Thoracic aorta (tissue), 2 donors: ENCODE measurements at regions not wholly inside any gene's neighbourhood (a gene's known extent, or its start where the extent isn't known, plus 50 kb on each side); places are given as distances from the start of the nearest gene placed in this dataset.
A peak's percentile ranks its signal among the peaks of the same experiment; 100 is the strongest.
"Not testable (repeated sequence)": the region's sequence is repeated elsewhere in the genome, so short reads cannot be mapped to it uniquely, and the experiment has no call there.

Experiments used
- ATAC-seq: fragments of 150-250 bp; one replicate; pipeline ENCODE4 v1.8.0; 2017; ENCODE audit warnings: low read depth; ENCODE audit not compliant: insufficient number of reproducible peaks, low FRiP score
- DNase-seq: peaks from one replicate; pipeline ENCODE4 v3.0.0-alpha.2; 2020; ENCODE audit warnings: low spot score
- H3K27ac ChIP-seq, 2 donors: fragments of 200-600 bp; sonication (generic); 1 replicate in 1 of 2; 2 replicates in 1 of 2; pipeline ENCODE4 v1.5.1; 2016; ENCODE audit warnings: mild to moderate bottlenecking in 2 of 2, moderate library complexity in 2 of 2
- H3K27me3 ChIP-seq: fragments of 200-600 bp; sonication (generic); replicated peaks from 2 replicates; pipeline ENCODE4 v1.6.0; 2016; ENCODE audit warnings: mild to moderate bottlenecking; ENCODE audit not compliant: insufficient read depth
- H3K36me3 ChIP-seq: fragments of 200-600 bp; sonication (generic); one replicate; pipeline ENCODE4 v1.5.1; 2016
- H3K4me1 ChIP-seq, 2 donors: fragments of 200-600 bp; sonication (generic); 1 replicate in 1 of 2; 2 replicates in 1 of 2; pipeline versions ENCODE4 v1.5.1 to v1.6.0; 2016; ENCODE audit warnings: low read depth in 2 of 2, mild to moderate bottlenecking in 1 of 2; ENCODE audit not compliant: control insufficient read depth in 1 of 2
- H3K4me3 ChIP-seq: fragments of 200-600 bp; sonication (generic); 2 replicates; pipeline ENCODE4 v1.5.1; 2016; ENCODE audit warnings: mild to moderate bottlenecking
- H3K9me3 ChIP-seq: fragments of 200-600 bp; sonication (generic); 2 replicates; pipeline ENCODE4 v1.5.1; 2016
- CTCF ChIP-seq: fragments of 200-600 bp; sonication (generic); IDR thresholded peaks from one replicate; pipeline ENCODE4 v1.5.1; 2019; ENCODE audit warnings: antibody characterized with exemption

DNA sequence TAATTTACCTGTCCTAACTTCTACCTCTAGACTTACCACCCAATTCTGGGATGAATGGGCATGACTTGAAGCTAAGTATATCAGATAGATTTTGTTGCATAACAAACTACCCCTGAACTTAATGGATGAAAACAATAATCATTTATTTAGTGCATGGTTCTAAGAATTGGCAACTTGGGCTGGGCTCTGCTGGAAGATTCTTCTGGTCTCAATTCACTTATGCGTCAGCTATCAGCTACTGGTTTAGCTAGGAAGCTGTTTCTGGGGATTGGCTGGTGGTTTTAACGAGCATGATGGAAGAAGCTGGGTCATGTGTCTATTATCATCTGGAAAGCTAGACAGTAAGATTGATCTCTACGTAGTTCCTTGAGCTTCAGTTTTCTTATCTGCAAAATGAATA is 77.3 kb upstream of the LMCD1 start:
- DNase-seq (no peak), ATAC-seq (no peak)
- H3K27me3 ChIP-seq, result no peaks in the 10 kb centered on the region
- H3K36me3 ChIP-seq, result no peaks in the 10 kb centered on the region
- TF ChIP-seq CTCF, result no peak
- peaks cover 10% of the 10 kb centered on the region for H3K9me3 ChIP-seq
- H3K4me3 ChIP-seq, result no peak overlapping the region
- no peaks in the 10 kb centered on the region for H3K4me1 ChIP-seq
- no peak overlapping the region for H3K27ac ChIP-seq

DNA sequence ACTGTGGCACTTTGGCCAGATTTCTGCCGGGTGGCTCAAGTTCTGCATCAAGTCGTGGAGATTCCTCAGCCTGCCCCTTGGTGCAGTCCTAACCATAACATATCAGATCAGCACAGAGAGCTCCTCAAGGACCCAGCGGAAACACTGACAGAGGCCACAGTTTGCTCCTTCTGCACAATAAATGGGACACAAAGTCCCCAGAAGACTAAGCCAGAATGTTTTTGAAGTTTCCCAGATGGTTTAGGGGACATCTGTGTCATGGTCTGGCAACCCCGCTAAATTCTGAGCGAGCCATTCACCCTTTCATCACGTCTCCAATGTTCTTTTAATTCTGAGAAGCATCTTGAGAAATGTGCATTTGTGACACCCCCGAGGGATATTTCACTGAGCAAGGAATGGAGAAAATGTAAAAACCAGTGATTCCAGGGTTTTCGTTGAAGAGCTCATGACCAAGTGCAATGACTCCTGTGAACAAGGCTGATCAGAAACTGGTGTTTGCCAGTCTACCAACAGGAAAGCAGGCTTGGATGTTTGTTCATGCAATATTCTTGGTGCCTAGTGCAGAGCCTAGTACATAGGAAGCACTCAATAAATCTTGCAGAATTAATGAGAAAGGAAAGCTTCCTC is 64.8 kb upstream of the LMCD1 start:
- Histone ChIP-seq H3K36me3 (no peaks in the 10 kb centered on the region), H3K9me3 (no peaks in the 10 kb centered on the region), H3K4me3 (no peak overlapping the region), H3K4me1 (peaks cover 0 to 14% of the 10 kb centered on the region in 2 donors), H3K27ac (no peak overlapping the region), H3K27me3 (no peaks in the 10 kb centered on the region)
- TF ChIP-seq CTCF, result no peak
- DNase-seq, result no peak
- ATAC-seq, result no peak

DNA sequence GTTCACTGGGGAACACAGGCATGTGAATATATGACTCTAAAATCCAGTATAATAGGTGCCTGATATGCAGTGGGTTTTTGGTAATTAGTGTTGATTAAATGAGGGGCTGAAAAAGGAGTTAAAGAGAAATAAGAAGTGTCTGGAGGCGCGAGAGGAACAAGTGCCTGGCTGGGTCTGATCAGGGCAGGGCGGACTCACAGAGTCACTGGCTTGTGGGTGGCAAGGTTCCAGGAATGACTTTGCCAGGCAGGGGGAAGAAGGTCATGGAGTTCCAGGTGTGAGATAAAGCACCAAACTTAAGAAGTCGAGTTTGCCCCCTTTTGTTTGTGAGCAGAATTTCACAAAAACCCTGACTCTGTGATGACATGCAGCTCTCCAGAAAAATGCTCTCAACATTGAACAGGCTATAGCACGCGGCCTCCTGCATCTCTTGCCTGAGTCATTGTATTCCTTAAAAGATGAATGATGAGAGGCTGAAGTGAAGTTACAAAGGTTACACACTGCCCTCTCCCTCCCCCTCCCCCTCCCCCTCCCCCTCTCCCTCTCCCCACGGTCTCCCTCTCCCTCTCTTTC is 63.0 kb upstream of the LMCD1 start:
- H3K4me3 ChIP-seq, result no peak overlapping the region
- no peaks in the 10 kb centered on the region for H3K9me3 ChIP-seq
- no peak overlapping the region for H3K27ac ChIP-seq
- DNase-seq, result no peak
- no peak for TF ChIP-seq CTCF
- H3K36me3 ChIP-seq, result no peaks in the 10 kb centered on the region
- H3K27me3 ChIP-seq, result no peaks in the 10 kb centered on the region
- peaks cover 8 to 32% of the 10 kb centered on the region in 2 donors for H3K4me1 ChIP-seq
- ATAC-seq, result no peak

DNA sequence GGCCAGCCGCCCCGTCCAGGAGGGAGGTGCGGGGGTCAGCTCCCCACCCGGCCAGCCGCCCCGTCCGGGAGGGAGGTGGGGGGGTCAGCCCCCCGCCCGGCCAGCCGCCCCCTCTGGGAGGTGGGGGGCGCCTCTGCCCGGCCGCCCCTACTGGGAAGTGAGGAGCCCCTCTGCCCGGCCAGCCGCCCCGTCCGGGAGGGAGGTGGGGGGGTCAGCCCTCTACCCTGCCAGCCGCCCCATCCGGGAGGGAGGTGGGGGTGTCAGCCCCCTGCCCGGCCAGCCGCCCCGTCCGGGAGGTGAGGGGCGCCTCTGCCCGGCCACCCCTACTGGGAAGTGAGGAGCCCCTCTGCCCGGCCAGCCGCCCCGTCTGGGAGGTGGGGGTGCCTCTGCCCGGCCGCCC is 61.5 kb upstream of the LMCD1 start:
- not testable (repeated sequence) for H3K36me3 ChIP-seq, DNase-seq, H3K27ac ChIP-seq, H3K27me3 ChIP-seq, H3K9me3 ChIP-seq, H3K4me3 ChIP-seq, ATAC-seq
- H3K4me1 ChIP-seq, result peaks cover 14 to 47% of the 10 kb centered on the region in 2 donors

DNA sequence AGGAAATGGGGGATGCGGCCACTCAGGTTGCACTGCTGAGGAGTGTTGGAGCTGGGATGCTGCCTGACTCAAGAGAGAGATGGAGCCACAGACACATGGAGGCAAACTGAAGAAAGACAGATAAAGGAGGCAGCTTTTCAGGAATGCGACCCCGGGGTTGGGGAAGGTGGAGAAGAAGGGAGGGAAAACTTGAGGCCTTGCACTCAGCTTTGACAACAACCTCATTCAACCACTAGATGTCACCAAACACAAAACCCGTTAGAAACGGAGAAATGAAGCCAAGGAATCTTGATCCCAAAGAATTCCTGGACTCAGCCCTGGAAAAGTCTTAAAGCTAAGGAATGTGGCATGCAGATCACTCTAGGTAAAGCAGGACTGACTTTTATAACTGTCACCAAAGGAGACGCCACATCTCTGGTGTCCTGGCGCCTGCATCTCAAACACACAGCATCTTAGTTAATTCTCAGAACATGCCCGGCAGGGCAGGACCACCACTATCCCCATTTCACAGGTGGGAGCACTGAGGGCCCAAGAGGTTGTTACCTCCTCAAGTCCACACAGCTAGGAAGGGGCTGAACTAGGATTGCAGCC is 59.6 kb upstream of the LMCD1 start:
- Histone ChIP-seq H3K27ac (peak overlapping the region; percentile 78 to 89), H3K4me1 (peaks cover 24 to 59% of the 10 kb centered on the region in 2 donors), H3K9me3 (no peaks in the 10 kb centered on the region), H3K36me3 (no peaks in the 10 kb centered on the region), H3K27me3 (no peaks in the 10 kb centered on the region), H3K4me3 (no peak overlapping the region)
- DNase-seq (no peak), ATAC-seq (peak; percentile 35)
- TF ChIP-seq CTCF, result peak; percentile 79
